ENCODE measurements at regions not wholly inside any gene's neighbourhood (a gene's known extent, or its start where the extent isn't known, plus 50 kb on each side); places are given as distances from the start of the nearest gene placed in this dataset.

DNA sequence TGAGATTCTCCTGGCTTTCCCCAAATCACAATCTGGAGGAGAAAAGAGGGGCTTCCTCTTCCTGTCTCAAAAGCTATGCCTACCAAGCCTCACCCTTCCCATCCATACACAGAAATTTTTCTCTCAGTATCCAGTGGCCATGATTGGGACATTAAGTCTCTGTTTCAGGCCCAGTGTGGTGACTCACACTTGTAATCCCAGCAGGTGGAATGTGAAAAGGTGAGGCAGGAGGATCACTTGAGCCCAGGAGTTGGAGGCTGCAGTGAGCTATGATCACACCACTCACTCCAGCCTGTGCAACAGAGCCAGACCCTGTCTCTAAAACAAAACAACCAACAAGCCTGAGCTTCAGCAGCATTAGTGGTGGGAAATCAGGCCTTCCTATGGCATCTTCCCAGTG lies 210.0 kb downstream of the OGFRL1 start:
- H3K4me1 ChIP-seq (ENCODE audit: insufficient read depth, low read length) = peaks cover 16% of the 10 kb centered on the region
- H3K36me3 ChIP-seq (ENCODE audit: insufficient read depth, low read length) = no peaks in the 10 kb centered on the region
- H3K27ac ChIP-seq (ENCODE audit: low read depth, low read length) = no peak overlapping the region
- no peak overlapping the region for H3K4me3 ChIP-seq (ENCODE audit: insufficient read depth, low read length)
- no peaks in the 10 kb centered on the region for H3K9me3 ChIP-seq (ENCODE audit: low read depth, low read length)
- no peaks in the 10 kb centered on the region for H3K79me2 ChIP-seq (ENCODE audit: insufficient read depth, low read length)
- TF ChIP-seq, protein P1, sequence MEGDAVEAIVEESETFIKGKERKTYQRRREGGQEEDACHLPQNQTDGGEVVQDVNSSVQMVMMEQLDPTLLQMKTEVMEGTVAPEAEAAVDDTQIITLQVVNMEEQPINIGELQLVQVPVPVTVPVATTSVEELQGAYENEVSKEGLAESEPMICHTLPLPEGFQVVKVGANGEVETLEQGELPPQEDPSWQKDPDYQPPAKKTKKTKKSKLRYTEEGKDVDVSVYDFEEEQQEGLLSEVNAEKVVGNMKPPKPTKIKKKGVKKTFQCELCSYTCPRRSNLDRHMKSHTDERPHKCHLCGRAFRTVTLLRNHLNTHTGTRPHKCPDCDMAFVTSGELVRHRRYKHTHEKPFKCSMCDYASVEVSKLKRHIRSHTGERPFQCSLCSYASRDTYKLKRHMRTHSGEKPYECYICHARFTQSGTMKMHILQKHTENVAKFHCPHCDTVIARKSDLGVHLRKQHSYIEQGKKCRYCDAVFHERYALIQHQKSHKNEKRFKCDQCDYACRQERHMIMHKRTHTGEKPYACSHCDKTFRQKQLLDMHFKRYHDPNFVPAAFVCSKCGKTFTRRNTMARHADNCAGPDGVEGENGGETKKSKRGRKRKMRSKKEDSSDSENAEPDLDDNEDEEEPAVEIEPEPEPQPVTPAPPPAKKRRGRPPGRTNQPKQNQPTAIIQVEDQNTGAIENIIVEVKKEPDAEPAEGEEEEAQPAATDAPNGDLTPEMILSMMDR (IDR thresholded peaks at IDR 0.05; ENCODE audit: extremely low read depth, low read depth, low read length) = no peak
- no peak overlapping the region for H3K4me2 ChIP-seq (ENCODE audit: insufficient read depth, low read length)
- H2AFZ ChIP-seq (ENCODE audit: low read length) = no peak overlapping the region
- DNase-seq (ENCODE audit: insufficient read length, low spot score, missing footprints) = no peak
- H4K20me1 ChIP-seq (ENCODE audit: insufficient read depth, low read length) = no peaks in the 10 kb centered on the region
- H3K27me3 ChIP-seq (ENCODE audit: insufficient read depth, low read length) = no peaks in the 10 kb centered on the region

DNA sequence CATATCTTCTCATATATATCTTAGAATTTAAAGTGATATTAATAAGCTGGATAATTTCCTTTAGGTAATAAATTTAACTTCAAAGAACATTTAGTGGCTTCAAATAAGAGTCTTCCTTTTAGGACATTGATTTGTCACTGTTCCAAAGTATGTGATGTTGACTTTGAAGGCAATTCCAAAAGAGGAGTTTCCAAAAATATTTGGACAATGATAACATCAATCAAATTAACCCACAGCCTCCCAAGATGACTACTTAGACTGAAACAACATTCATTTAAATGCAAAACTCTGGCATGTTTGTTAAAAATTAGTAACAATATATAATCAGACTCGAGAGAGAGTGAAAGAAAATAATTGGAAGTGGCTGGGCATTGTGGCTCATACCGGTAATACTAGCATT lies 211.1 kb downstream of the OGFRL1 start:
- Histone ChIP-seq H3K4me3 (ENCODE audit: insufficient read depth, low read length) (no peak overlapping the region), H3K79me2 (ENCODE audit: insufficient read depth, low read length) (no peaks in the 10 kb centered on the region), H3K4me1 (ENCODE audit: insufficient read depth, low read length) (peaks cover 16% of the 10 kb centered on the region), H4K20me1 (ENCODE audit: insufficient read depth, low read length) (no peaks in the 10 kb centered on the region), H2AFZ (ENCODE audit: low read length) (peak overlapping the region; percentile 83), H3K27me3 (ENCODE audit: insufficient read depth, low read length) (no peaks in the 10 kb centered on the region), H3K36me3 (ENCODE audit: insufficient read depth, low read length) (no peaks in the 10 kb centered on the region), H3K4me2 (ENCODE audit: insufficient read depth, low read length) (no peak overlapping the region), H3K9me3 (ENCODE audit: low read depth, low read length) (no peaks in the 10 kb centered on the region), H3K27ac (ENCODE audit: low read depth, low read length) (no peak overlapping the region)
- TF ChIP-seq, protein P1 (IDR thresholded peaks at IDR 0.05; ENCODE audit: extremely low read depth, low read depth, low read length) = no peak
- no peak for DNase-seq (ENCODE audit: insufficient read length, low spot score, missing footprints)

DNA sequence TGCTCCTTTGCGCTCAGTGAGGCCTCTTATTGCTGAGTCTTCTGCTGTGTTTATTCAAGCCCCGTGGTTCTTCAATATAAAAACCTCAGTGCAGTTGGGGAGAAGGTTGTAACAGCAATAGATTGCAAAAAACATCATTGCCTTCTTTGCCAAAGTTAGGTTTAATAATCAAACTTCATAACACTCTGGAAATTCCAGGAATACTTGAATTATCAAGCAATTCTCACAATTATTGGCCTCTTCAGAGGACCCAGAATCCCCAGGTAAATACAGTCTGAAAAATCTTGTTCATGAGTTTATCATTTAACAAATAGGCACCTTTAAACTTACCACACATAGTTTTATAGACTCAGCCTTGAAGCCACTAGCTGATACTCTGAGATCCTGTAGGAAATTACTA lies 213.6 kb downstream of the OGFRL1 start:
- Histone ChIP-seq H3K36me3 (ENCODE audit: insufficient read depth, low read length) (no peaks in the 10 kb centered on the region), H3K27me3 (ENCODE audit: insufficient read depth, low read length) (no peaks in the 10 kb centered on the region)

DNA sequence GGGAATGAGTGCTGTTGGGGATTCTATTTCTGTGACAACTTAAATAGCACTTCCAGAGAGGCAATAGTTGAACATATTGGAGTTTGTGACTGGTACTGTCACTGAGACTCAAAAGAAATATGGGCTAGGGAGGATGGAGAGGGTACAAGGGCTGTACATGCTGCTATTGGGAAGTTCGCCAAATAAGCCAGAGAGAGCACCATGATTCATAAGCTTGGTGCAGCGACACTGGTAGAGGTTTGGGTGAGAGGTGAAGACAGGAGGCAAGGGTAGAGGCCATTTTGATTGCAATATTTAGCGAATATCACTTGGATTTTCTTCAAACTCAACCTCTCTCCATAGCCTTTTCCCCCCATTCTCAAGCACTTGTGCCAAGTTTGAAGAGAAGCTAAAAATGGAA lies 214.3 kb downstream of the OGFRL1 start:
- Histone ChIP-seq H3K4me1 (ENCODE audit: insufficient read depth, low read length) (peaks cover 5% of the 10 kb centered on the region), H3K9me3 (ENCODE audit: low read depth, low read length) (no peaks in the 10 kb centered on the region), H3K27ac (ENCODE audit: low read depth, low read length) (no peak overlapping the region), H2AFZ (ENCODE audit: low read length) (peak overlapping the region; percentile 46), H3K27me3 (ENCODE audit: insufficient read depth, low read length) (no peaks in the 10 kb centered on the region), H4K20me1 (ENCODE audit: insufficient read depth, low read length) (no peaks in the 10 kb centered on the region), H3K4me2 (ENCODE audit: insufficient read depth, low read length) (no peak overlapping the region), H3K79me2 (ENCODE audit: insufficient read depth, low read length) (no peaks in the 10 kb centered on the region), H3K36me3 (ENCODE audit: insufficient read depth, low read length) (no peaks in the 10 kb centered on the region), H3K4me3 (ENCODE audit: insufficient read depth, low read length) (no peak overlapping the region)
- TF ChIP-seq, protein P1 (IDR thresholded peaks at IDR 0.05; ENCODE audit: extremely low read depth, low read depth, low read length) = no peak
- no peak for DNase-seq (ENCODE audit: insufficient read length, low spot score, missing footprints)

More for the DNA sequence above, 213.6 kb downstream of the OGFRL1 start:
- Histone ChIP-seq H4K20me1 (ENCODE audit: insufficient read depth, low read length) (no peaks in the 10 kb centered on the region), H3K4me2 (ENCODE audit: insufficient read depth, low read length) (no peak overlapping the region), H2AFZ (ENCODE audit: low read length) (peak overlapping the region; percentile 39), H3K4me3 (ENCODE audit: insufficient read depth, low read length) (no peak overlapping the region), H3K79me2 (ENCODE audit: insufficient read depth, low read length) (no peaks in the 10 kb centered on the region), H3K4me1 (ENCODE audit: insufficient read depth, low read length) (peaks cover 5% of the 10 kb centered on the region), H3K27ac (ENCODE audit: low read depth, low read length) (no peak overlapping the region), H3K9me3 (ENCODE audit: low read depth, low read length) (no peaks in the 10 kb centered on the region)
- DNase-seq (ENCODE audit: insufficient read length, low spot score, missing footprints) = no peak
- TF ChIP-seq, protein P1 (IDR thresholded peaks at IDR 0.05; ENCODE audit: extremely low read depth, low read depth, low read length) = no peak
